Spinal cord (tissue), 9 donors: ENCODE measurements at regions not wholly inside any gene's neighbourhood (a gene's known extent, or its start where the extent isn't known, plus 50 kb on each side); places are given as distances from the start of the nearest gene placed in this dataset.

Source experiments
- DNase-seq, 6 donors: peaks; one replicate each; pipeline versions ENCODE4 v3.0.0 to v3.0.0-alpha.2; 2013 to 2015; ENCODE audit warnings: low spot score in 6 of 6, low read depth in 4 of 6
- H3K27ac ChIP-seq: one replicate; pipeline ENCODE4 v1.5.1; 2013; ENCODE audit warnings: low read depth, low read length, control low read depth
- H3K27me3 ChIP-seq: one replicate; pipeline ENCODE4 v1.6.1; 2013; ENCODE audit warnings: low read length; ENCODE audit not compliant: control insufficient read depth, insufficient read depth
- H3K36me3 ChIP-seq: one replicate; pipeline ENCODE4 v1.6.1; 2013; ENCODE audit warnings: low read length; ENCODE audit not compliant: control insufficient read depth, insufficient read depth
- H3K4me1 ChIP-seq: one replicate; pipeline ENCODE4 v1.6.1; 2013; ENCODE audit warnings: low read length; ENCODE audit not compliant: control insufficient read depth, insufficient read depth
- H3K4me3 ChIP-seq: one replicate; pipeline ENCODE4 v1.5.1; 2013; ENCODE audit warnings: low read depth, low read length, control low read depth
- H3K9me3 ChIP-seq: one replicate; pipeline ENCODE4 v1.6.1; 2013; ENCODE audit warnings: low read length; ENCODE audit not compliant: control insufficient read depth, insufficient read depth
- WGBS: methylation state at CpG from one replicate; pipeline ENCODE4 v1.1.5; 2013; ENCODE audit warnings: missing lambda C conversion rate; ENCODE audit not compliant: insufficient coverage; 5-methylcytosine and 5-hydroxymethylcytosine counted together
- donor health status: healthy.

DNA sequence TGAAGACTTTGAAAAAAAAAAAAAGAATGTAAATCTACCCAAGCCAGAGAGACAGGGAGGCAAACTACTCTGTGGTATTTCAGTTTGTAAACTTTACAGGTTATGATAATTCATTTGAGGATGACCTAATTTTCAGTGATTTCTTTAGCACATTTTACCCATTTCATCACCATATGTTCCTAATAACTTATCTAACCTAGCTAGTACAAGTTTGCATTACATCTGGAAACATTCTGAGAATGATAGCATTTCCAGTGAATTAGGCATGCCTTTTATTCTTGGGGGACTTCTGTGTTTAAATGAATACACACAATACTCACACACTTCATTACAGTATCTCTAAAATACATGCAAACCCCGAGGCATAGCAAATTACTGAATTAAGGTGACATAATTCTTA is 1055.5 kb downstream of the PCDH18 start:
- peak in 1 of 6 donors; percentile 18 for DNase-seq
- no CpG with 5 or more reads among the region's 1 CpG for WGBS
- no peaks in the 10 kb centered on the region for H3K27me3 ChIP-seq
- no peaks in the 10 kb centered on the region for H3K4me1 ChIP-seq
- no peaks in the 10 kb centered on the region for H3K9me3 ChIP-seq
- no peak overlapping the region for H3K4me3 ChIP-seq
- H3K27ac ChIP-seq: no peak overlapping the region
- H3K36me3 ChIP-seq: no peaks in the 10 kb centered on the region

GRCh38 chr4:136471051-136471450 is 1061.2 kb downstream of the PCDH18 start:
- H3K27me3 ChIP-seq: no peaks in the 10 kb centered on the region
- no peaks in the 10 kb centered on the region for H3K36me3 ChIP-seq
- H3K4me3 ChIP-seq: no peak overlapping the region
- no peak overlapping the region for H3K27ac ChIP-seq
- H3K4me1 ChIP-seq: no peaks in the 10 kb centered on the region
- 83% methylated on average over 2 of the region's 2 CpGs for WGBS
- no peak for DNase-seq
- H3K9me3 ChIP-seq: no peaks in the 10 kb centered on the region

- H3K4me1 ChIP-seq: no peaks in the 10 kb centered on the region
- H3K36me3 ChIP-seq: no peaks in the 10 kb centered on the region
- DNase-seq: peak in 1 of 6 donors; percentile 74
- no peaks in the 10 kb centered on the region for H3K9me3 ChIP-seq
- WGBS: no CpG with 5 or more reads among the region's 1 CpG
- no peaks in the 10 kb centered on the region for H3K27me3 ChIP-seq
- H3K27ac ChIP-seq: no peak overlapping the region
- H3K4me3 ChIP-seq: no peak overlapping the region
Measured at GRCh38 chr4:136465691-136466090, 1066.6 kb downstream of the PCDH18 start.

- no peaks in the 10 kb centered on the region for H3K4me1 ChIP-seq
- DNase-seq: no peak
- no peaks in the 10 kb centered on the region for H3K36me3 ChIP-seq
- H3K27me3 ChIP-seq: no peaks in the 10 kb centered on the region
- H3K4me3 ChIP-seq: no peak overlapping the region
- 100% methylated on average over 1 of the region's 1 CpG for WGBS
- no peaks in the 10 kb centered on the region for H3K9me3 ChIP-seq
- H3K27ac ChIP-seq: no peak overlapping the region
Measured at GRCh38 chr4:136463941-136464340, 1068.4 kb downstream of the PCDH18 start.

- Histone ChIP-seq H3K27me3 (no peaks in the 10 kb centered on the region), H3K4me3 (no peak overlapping the region), H3K36me3 (no peaks in the 10 kb centered on the region), H3K27ac (no peak overlapping the region), H3K4me1 (no peaks in the 10 kb centered on the region), H3K9me3 (no peaks in the 10 kb centered on the region)
- no peak for DNase-seq
- 100% methylated on average over 2 of the region's 6 CpGs for WGBS
Measured at GRCh38 chr4:136461533-136461932, 1070.8 kb downstream of the PCDH18 start.

- DNase-seq: no peak
- 98% methylated on average over 4 of the region's 4 CpGs for WGBS
- Histone ChIP-seq H3K27ac (no peak overlapping the region), H3K4me3 (no peak overlapping the region), H3K4me1 (no peaks in the 10 kb centered on the region), H3K36me3 (no peaks in the 10 kb centered on the region), H3K27me3 (no peaks in the 10 kb centered on the region), H3K9me3 (peaks cover 2% of the 10 kb centered on the region)
Measured at GRCh38 chr4:136458326-136458725, 1074.0 kb downstream of the PCDH18 start.

DNA sequence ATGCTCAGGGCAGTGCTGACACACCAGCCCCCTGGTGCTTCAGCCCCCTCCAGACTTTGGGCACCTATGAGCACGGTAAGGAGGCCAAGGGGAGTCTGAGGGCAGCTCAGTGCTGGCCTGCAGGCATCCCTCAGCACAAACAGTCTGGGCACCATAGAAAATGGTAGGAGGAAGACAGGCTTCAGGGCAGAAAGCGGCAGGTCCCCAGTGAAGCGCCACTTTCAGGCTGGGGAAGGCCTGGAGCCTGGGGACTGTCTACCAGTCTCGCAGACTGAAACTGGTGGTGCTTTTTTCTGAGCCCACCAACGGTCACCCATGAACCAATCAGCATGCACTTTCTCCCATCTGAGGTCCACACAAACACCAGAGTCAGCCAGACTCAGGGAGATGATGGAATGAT is 1074.7 kb downstream of the PCDH18 start:
- Histone ChIP-seq H3K27me3 (no peaks in the 10 kb centered on the region), H3K4me1 (no peaks in the 10 kb centered on the region), H3K4me3 (no peak overlapping the region), H3K9me3 (peaks cover 2% of the 10 kb centered on the region), H3K36me3 (no peaks in the 10 kb centered on the region), H3K27ac (no peak overlapping the region)
- no peak for DNase-seq
- WGBS: 91% methylated on average over 4 of the region's 5 CpGs

GRCh38 chr4:136457004-136457403 is 1075.3 kb downstream of the PCDH18 start:
- no peak for DNase-seq
- Histone ChIP-seq H3K27ac (no peak overlapping the region), H3K36me3 (no peaks in the 10 kb centered on the region), H3K4me3 (no peak overlapping the region), H3K4me1 (no peaks in the 10 kb centered on the region), H3K27me3 (no peaks in the 10 kb centered on the region), H3K9me3 (peaks cover 2% of the 10 kb centered on the region)
- 90% methylated on average over 2 of the region's 2 CpGs for WGBS

DNA sequence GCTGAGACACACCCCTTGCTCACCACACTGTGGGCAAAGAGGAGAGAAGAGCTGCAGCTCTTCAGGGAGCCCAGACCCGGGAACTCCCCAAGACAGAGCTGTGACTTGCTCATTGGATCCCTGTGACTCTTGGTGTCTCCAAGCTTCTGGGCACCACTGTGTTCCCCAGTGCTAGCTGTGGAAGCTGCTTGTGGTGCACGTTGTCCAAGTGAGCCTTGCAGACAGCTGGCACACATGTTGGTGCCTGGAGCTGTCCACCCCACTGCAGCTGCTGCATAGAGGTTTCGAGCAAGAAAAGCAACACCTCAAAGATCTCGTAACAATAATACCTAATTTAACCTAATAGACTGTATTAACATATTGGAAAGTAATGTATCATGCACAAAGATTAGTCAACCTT is 1089.3 kb downstream of the PCDH18 start:
- H3K9me3 ChIP-seq: no peaks in the 10 kb centered on the region
- no peaks in the 10 kb centered on the region for H3K27me3 ChIP-seq
- no peaks in the 10 kb centered on the region for H3K4me1 ChIP-seq
- 88% methylated on average over 2 of the region's 4 CpGs for WGBS
- no peak overlapping the region for H3K27ac ChIP-seq
- no peak overlapping the region for H3K4me3 ChIP-seq
- no peak for DNase-seq
- no peaks in the 10 kb centered on the region for H3K36me3 ChIP-seq

- no peaks in the 10 kb centered on the region for H3K4me1 ChIP-seq
- WGBS: 96% methylated on average over 5 of the region's 5 CpGs
- no peaks in the 10 kb centered on the region for H3K9me3 ChIP-seq
- H3K27me3 ChIP-seq: no peaks in the 10 kb centered on the region
- H3K36me3 ChIP-seq: no peaks in the 10 kb centered on the region
- DNase-seq: no peak
- no peak overlapping the region for H3K4me3 ChIP-seq
- H3K27ac ChIP-seq: no peak overlapping the region
Measured at GRCh38 chr4:136442447-136442846, 1089.8 kb downstream of the PCDH18 start.
